ENCODE measurements at regions not wholly inside any gene's neighbourhood (a gene's known extent, or its start where the extent isn't known, plus 50 kb on each side); places are given as distances from the start of the nearest gene placed in this dataset.

DNA sequence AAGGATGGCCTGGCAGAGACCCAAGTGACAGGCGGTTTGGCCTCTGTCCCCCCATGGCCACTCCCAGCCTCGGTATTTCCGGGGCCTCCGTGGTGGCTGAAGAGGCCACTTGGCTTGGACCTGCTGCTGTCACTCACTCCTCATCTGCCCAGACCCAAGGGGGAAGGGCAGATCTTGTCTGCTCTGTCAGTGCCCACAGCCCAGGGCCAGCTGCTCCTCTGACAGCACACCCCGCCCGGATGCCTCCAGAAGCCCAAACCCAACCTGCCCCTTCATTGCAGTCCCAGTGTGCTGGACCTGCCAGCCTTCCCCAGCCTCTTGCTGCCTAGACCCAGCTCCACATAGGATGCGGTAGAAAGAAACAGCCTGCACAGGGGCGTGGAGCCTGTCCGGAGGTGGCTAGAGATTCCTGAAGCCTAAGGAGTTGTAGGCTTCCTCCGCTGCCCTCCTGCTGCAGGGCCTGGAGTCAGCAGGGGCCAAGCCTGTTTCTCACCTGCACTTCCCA, 52.0 kb downstream of the MAGEF1 start:
- H3K36me3 ChIP-seq (replicated peaks in 1 of 2): no peaks in the 10 kb centered on the region
- no peak overlapping the region for H3K27ac ChIP-seq
- H3K9me3 ChIP-seq (replicated peaks in 1 of 3): no peaks in the 10 kb centered on the region
- H3K27me3 ChIP-seq: no peaks in the 10 kb centered on the region
- TF ChIP-seq, protein P1, sequence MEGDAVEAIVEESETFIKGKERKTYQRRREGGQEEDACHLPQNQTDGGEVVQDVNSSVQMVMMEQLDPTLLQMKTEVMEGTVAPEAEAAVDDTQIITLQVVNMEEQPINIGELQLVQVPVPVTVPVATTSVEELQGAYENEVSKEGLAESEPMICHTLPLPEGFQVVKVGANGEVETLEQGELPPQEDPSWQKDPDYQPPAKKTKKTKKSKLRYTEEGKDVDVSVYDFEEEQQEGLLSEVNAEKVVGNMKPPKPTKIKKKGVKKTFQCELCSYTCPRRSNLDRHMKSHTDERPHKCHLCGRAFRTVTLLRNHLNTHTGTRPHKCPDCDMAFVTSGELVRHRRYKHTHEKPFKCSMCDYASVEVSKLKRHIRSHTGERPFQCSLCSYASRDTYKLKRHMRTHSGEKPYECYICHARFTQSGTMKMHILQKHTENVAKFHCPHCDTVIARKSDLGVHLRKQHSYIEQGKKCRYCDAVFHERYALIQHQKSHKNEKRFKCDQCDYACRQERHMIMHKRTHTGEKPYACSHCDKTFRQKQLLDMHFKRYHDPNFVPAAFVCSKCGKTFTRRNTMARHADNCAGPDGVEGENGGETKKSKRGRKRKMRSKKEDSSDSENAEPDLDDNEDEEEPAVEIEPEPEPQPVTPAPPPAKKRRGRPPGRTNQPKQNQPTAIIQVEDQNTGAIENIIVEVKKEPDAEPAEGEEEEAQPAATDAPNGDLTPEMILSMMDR (IDR thresholded peaks at IDR 0.05): no peak
- TF ChIP-seq POLR2A (IDR thresholded peaks at IDR 0.05): no peak
- intact Hi-C loops (cut with DNase I): no loop called here
- H3K4me3 ChIP-seq: no peak overlapping the region
- H3K4me1 ChIP-seq (replicated peaks in 1 of 2): no peaks in the 10 kb centered on the region
- WGBS, 4 donors: 76 to 88% (median 79%) methylated on average over 4 to 10 of the region's 10 CpGs
- DNase-seq: no peak

DNA sequence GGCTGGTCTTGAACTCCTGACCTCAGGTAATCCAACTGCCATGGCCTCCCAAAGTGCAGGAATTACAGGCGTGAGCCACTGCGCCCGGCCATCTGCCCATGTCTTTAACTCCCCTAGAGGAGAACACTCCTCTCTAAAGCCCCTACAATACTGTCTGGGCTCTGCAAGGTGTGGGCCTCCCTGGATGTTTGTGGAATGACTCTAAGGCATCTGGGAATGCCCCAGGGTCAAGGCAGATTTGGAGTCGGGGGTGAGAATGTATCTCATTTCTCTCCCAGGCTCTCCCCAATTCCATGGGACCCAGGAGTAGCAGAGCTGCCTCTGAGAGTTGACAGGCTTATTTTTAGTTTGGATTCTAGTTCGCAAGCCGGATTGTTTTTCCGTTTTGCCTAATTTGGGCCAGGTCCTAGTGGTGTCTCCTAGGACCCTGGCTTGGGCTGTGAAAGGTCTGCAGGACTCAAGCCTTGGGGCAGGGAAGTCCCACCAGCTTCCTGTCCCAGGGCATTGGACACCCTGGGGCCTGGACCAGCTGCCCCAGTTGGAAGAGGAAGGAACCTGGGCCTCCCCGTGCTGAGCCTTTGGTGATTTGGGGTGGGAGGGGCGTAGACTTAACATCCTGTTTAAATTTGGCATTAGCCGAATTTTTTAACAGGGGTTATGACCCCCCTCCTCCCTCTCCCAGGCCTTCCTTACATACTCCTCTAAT, 53.5 kb downstream of the MAGEF1 start:
- TF ChIP-seq POLR2A (IDR thresholded peaks at IDR 0.05): no peak
- TF ChIP-seq, protein P1 (IDR thresholded peaks at IDR 0.05): no peak
- intact Hi-C loops (cut with DNase I): no loop called here
- no peaks in the 10 kb centered on the region for H3K36me3 ChIP-seq (replicated peaks in 1 of 2)
- 62 to 73% (median 70%) methylated on average over 9 to 10 of the region's 10 CpGs for WGBS, 4 donors
- H3K4me1 ChIP-seq (replicated peaks in 1 of 2): no peaks in the 10 kb centered on the region
- H3K4me3 ChIP-seq: no peak overlapping the region
- DNase-seq: no peak
- H3K27me3 ChIP-seq: no peaks in the 10 kb centered on the region
- no peaks in the 10 kb centered on the region for H3K9me3 ChIP-seq (replicated peaks in 1 of 3)
- no peak overlapping the region for H3K27ac ChIP-seq

DNA sequence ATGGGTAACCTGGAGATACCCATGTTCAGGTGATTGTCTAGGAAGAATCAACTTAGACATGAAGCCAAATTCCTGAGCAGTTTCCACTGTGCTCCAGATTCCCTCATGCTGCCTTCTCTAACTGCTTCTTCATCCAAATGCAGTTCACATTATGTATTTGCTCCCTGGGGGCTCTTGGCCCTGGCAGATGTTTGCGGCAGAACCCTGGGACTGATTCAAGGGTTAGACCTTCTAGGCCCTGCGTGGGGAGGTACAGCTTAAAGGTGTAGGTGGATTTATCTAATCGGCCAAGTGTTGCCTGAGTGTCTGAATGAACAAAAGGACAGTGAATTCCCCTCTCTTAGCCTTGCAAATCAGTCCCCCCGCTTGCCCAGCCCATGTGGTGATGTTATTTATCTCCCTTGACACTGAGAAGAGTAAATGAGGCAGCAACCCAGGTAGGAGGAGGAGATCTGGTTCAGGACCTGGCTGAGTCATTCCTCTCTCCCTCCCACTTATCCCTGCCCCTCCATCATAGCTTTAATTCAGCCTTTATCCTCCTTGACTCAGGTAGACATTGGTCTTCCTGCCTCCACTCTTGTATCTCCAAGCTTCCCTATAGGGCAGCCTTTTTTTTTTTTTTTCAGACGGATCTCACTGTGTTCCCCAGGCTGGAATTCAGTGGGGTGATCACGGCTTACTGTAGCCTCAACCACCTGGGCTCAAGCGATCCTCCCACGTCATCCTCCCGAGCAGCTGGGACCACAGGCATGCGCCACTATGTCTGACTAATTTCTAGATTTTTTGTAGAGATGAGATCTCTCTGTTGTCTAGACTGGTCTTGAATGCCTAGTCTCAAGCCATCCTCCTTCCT, 54.8 kb downstream of the MAGEF1 start:
- no peak overlapping the region for H3K27ac ChIP-seq
- no peaks in the 10 kb centered on the region for H3K4me1 ChIP-seq (replicated peaks in 1 of 2)
- H3K27me3 ChIP-seq: no peaks in the 10 kb centered on the region
- no peak overlapping the region for H3K4me3 ChIP-seq
- DNase-seq: no peak
- no peaks in the 10 kb centered on the region for H3K9me3 ChIP-seq (replicated peaks in 1 of 3)
- 85 to 90% (median 86%) methylated on average over 10 of the region's 10 CpGs for whole genome bisulfite sequencing, 4 donors
- TF ChIP-seq, protein P1 (IDR thresholded peaks at IDR 0.05): no peak
- no peak for TF ChIP-seq POLR2A (IDR thresholded peaks at IDR 0.05)
- intact Hi-C loops (cut with DNase I): no loop called here
- no peaks in the 10 kb centered on the region for H3K36me3 ChIP-seq (replicated peaks in 1 of 2)

DNA sequence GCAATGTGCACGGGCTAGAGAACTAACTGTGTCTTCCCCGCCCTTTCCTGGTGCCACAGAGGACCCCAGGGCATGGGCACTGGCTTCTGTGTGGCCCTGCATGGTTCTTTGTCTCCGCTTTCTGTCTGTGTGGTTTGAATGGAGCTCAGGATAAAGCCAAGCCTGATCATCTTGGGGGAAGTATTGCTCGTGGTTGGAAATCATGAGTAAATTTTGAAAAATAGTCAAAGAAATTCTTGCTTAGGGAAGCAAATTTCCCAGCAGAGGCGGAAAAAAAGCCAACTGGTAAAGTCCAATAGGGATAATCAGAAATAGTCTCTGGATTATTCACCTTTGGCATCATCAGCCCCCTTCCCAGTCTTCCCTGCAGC, 55.4 kb downstream of the MAGEF1 start:
- Histone ChIP-seq H3K27me3 (no peaks in the 10 kb centered on the region), H3K4me1 (replicated peaks in 1 of 2) (no peaks in the 10 kb centered on the region), H3K9me3 (replicated peaks in 1 of 3) (no peaks in the 10 kb centered on the region), H3K36me3 (replicated peaks in 1 of 2) (no peaks in the 10 kb centered on the region), H3K27ac (no peak overlapping the region), H3K4me3 (no peak overlapping the region)
- TF ChIP-seq POLR2A (IDR thresholded peaks at IDR 0.05): no peak
- TF ChIP-seq, protein P1 (IDR thresholded peaks at IDR 0.05): no peak
- DNase-seq: no peak
- intact Hi-C loops (cut with DNase I): no loop called here
- 64 to 80% (median 65%) methylated on average over 5 of the region's 5 CpGs for WGBS, 4 donors

All from adrenal gland (tissue), 9 donors.